GM12873 (cell line): ENCODE measurements at regions not wholly inside any gene's neighbourhood (a gene's known extent, or its start where the extent isn't known, plus 50 kb on each side); places are given as distances from the start of the nearest gene placed in this dataset.

Source experiments
- CTCF ChIP-seq: IDR thresholded peaks from 2 replicates; pipeline ENCODE4 v1.5.1; 2012; ENCODE audit warnings: low read depth, mild to moderate bottlenecking, moderate library complexity, low read length, control low read depth; ENCODE audit not compliant: insufficient read depth; ENCODE audit errors: missing control alignments

DNA sequence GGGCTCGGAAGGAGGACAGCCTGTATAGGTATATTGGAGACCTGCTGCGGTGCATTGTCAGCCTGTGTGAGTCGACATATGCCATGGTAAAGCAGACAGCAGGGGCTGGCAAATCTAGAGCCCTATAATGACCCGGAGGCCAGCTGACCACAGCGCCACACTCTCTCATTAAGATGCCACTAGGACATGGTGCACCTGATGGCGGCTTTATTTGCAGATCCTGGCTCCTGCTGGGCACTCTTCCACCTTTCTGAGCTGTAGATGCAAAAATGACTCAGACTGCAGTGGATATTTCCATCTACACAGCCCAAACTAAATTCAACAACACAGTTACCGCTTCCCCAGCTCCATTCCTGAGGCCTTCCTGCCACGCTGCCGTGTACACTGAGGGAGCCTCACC is 389.9 kb downstream of the TNS1 start:
- TF ChIP-seq CTCF, result no peak

DNA sequence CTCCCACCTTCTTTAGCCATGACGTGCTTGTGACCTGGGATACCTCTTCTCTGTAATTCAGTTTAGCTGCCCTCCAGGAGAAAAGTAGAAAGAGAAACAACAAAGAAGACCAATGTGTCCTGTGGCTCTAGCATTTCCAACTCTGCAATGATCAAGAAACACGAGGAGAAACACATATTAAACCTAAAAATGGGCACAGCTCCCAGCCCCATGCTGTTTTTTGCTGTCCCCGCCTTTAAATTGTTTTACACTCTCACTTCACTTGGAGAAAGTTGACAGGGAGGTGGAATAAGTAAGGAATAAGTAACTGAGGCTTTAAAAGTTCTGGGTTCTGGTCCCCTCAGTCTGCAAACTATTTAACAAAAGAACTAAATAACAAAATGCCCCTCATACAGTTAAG is 390.6 kb downstream of the TNS1 start:
- TF ChIP-seq CTCF, result no peak

DNA sequence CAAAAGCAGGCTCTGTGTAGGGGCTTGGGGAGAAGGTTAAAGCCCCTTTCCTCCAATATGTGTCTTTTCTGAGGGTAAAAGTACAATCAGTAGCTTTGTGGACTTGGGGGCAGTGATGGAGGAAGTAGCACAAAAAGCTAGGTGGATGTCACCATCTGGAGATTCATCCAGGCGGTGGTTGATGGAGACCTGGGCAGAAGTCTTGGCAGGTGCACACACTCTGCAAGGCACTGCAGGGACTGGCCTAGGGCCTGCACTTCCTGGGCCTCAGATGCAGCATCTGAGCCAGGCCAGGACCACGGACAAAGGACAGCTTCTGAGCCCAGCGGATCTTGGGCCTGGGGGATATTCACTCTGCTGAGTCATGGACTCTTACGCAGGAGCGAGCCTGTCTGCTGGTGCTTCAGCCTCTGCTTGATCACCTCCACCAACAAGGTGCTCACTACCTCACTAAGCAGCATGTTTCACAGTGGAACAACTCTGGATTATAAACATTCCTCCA is 391.1 kb downstream of the TNS1 start:
- no peak for TF ChIP-seq CTCF

DNA sequence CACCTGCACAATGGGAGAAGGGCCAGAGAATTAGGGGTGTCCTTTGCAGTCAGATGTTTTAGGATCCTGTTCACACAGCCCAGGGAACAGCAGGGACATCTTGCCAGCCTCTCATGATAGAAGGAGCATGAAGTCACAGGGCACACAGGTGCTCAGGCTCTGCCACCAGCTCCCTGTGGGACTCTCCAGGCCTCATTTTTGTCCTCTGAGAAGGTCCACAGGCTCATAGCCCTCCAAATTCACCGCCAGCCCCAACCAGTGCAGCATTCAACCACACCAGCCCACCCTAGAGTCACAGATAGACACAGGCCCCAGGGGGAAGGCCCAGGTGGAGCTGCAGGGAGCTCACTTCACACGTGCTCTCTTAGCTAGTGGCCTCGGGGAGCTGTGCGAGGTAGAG is 391.7 kb downstream of the TNS1 start:
- TF ChIP-seq CTCF, result no peak

- no peak for TF ChIP-seq CTCF
Measured at GRCh38 chr2:217610401-217610814, 392.4 kb downstream of the TNS1 start.

GRCh38 chr2:217609952-217610351 is 392.8 kb downstream of the TNS1 start:
- TF ChIP-seq CTCF, result no peak

GRCh38 chr2:217606296-217606695 is 396.5 kb downstream of the TNS1 start:
- TF ChIP-seq CTCF, result no peak
